K562 (cell line): ENCODE measurements at regions not wholly inside any gene's neighbourhood (a gene's known extent, or its start where the extent isn't known, plus 50 kb on each side); places are given as distances from the start of the nearest gene placed in this dataset.

ENCODE experiments used
- BACH1 ChIP-seq: fragments of 200-800 bp; sonication (Bioruptor generic); IDR thresholded peaks from 2 replicates; pipeline ENCODE4 v1.6.1; 2016; ENCODE audit warnings: missing genetic modification characterization, missing compliant biosample characterization
- ETS2 ChIP-seq: IDR thresholded peaks from 2 replicates; pipeline ENCODE4 v1.6.1; 2016; ENCODE audit warnings: borderline replicate concordance, missing genetic modification characterization, mild to moderate bottlenecking, moderate library complexity, missing compliant biosample characterization; ENCODE audit not compliant: poor library complexity, severe bottlenecking
- EZH2 ChIP-seq: IDR thresholded peaks from 2 replicates; pipeline ENCODE4 v1.6.1; 2012; ENCODE audit warnings: low read depth, mild to moderate bottlenecking, inconsistent platforms, low read length, borderline replicate concordance
- HDAC1 ChIP-seq, 2 experiments: fragments of 450-650 bp; IDR thresholded peaks; 2 replicates each; pipeline ENCODE4 v1.6.1; 2016 to 2017; ENCODE audit warnings: inconsistent platforms in 1 of 2, mild to moderate bottlenecking in 1 of 2, moderate library complexity in 1 of 2
- POLR2A ChIP-seq: fragments of 450-650 bp; conservative IDR thresholded peaks from 2 replicates; pipeline ENCODE4 v1.6.1; 2016
- POLR2AphosphoS5 ChIP-seq: IDR thresholded peaks from 2 replicates; pipeline ENCODE4 v1.6.1; 2011; ENCODE audit warnings: mild to moderate bottlenecking, low read depth, low read length, moderate library complexity; ENCODE audit not compliant: control insufficient read depth, insufficient read depth
- TF ChIP-seq, protein P1 (sequence below), 3 experiments: IDR thresholded peaks in 2 of 3; conservative IDR thresholded peaks in 1 of 3; 2 replicates each; pipeline ENCODE4 v1.5.1; 2011 to 2012; ENCODE audit warnings: low read length in 3 of 3, mild to moderate bottlenecking in 3 of 3, control low read depth in 2 of 3, improper control_type of control experiment in 1 of 3, inconsistent platforms in 1 of 3, low read depth in 1 of 3, mixed read lengths in 1 of 3, moderate library complexity in 1 of 3; ENCODE audit not compliant: insufficient read depth in 2 of 3
- TF ChIP-seq, protein P2 (sequence below): sonication (generic); formaldehyde crosslinking; IDR thresholded peaks from 2 replicates; pipeline ENCODE4 v1.9.0; 2022; ENCODE audit warnings: mild to moderate bottlenecking, missing genetic modification reagents

DNA sequence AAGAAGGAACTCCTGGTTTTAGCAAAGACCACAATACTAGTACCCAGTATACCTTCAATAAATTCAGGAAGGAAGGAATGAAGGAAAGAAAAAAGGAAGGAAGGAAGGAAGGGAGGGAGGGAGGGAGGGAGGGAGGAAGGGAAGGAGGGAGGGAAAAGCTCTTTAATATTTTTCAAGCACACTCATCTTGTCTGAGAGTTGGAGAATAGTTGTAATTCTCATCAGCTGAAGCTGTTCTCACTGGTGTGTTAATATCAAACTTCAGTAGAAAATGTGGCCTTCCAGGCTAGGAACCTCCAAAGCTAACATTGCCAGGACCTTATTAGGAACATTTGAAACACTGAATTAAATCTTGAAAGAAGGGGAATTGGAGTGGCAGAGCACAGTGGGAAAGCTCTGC, 55.2 kb upstream of the CDH5 start:
- TF ChIP-seq, protein P1, sequence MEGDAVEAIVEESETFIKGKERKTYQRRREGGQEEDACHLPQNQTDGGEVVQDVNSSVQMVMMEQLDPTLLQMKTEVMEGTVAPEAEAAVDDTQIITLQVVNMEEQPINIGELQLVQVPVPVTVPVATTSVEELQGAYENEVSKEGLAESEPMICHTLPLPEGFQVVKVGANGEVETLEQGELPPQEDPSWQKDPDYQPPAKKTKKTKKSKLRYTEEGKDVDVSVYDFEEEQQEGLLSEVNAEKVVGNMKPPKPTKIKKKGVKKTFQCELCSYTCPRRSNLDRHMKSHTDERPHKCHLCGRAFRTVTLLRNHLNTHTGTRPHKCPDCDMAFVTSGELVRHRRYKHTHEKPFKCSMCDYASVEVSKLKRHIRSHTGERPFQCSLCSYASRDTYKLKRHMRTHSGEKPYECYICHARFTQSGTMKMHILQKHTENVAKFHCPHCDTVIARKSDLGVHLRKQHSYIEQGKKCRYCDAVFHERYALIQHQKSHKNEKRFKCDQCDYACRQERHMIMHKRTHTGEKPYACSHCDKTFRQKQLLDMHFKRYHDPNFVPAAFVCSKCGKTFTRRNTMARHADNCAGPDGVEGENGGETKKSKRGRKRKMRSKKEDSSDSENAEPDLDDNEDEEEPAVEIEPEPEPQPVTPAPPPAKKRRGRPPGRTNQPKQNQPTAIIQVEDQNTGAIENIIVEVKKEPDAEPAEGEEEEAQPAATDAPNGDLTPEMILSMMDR (IDR thresholded peaks at IDR 0.05 in 2 of 3, conservative IDR thresholded peaks at IDR 0.05 in 1 of 3; ENCODE audit: insufficient read depth in 2 of 3, low read depth in 1 of 3, low read length in 3 of 3), result no peak
- TF ChIP-seq EZH2 (no peak), ETS2 (no peak), POLR2AphosphoS5 (no peak), BACH1 (tag) (no peak), POLR2A (no peak), HDAC1 (IDR thresholded peaks at IDR 0.05) (no peak)
- TF ChIP-seq, protein P2, sequence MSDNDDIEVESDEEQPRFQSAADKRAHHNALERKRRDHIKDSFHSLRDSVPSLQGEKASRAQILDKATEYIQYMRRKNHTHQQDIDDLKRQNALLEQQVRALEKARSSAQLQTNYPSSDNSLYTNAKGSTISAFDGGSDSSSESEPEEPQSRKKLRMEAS (CRISPR knock-in tag), result no peak
